H1 (cell line): ENCODE measurements at regions not wholly inside any gene's neighbourhood (a gene's known extent, or its start where the extent isn't known, plus 50 kb on each side); places are given as distances from the start of the nearest gene placed in this dataset.

Experiments
- CTCF ChIA-PET: fragments of 300-600 bp; sonication (Branson Sonifier 250); formaldehyde crosslinking; loops from one replicate; lab custom pipeline; 2021; ENCODE audit not compliant: partially characterized antibody; lab: Charles Lee
- POLR2A ChIA-PET: fragments of 300-600 bp; sonication (Branson Sonifier 250); formaldehyde crosslinking; loops from one replicate; lab custom pipeline; 2021; ENCODE audit warnings: inconsistent platforms; ENCODE audit not compliant: partially characterized antibody; lab: Charles Lee
- DNase-seq, 2 experiments: peaks; one replicate each; pipeline versions ENCODE4 v3.0.0 to v3.0.0-alpha.2; 2010 to 2022; ENCODE audit warnings: low spot score in 2 of 2, low read depth in 1 of 2, mixed read lengths in 1 of 2
- FAIRE-seq: peaks from 2 replicates; lab custom pipeline; 2011; peaks lifted over from hg19 to GRCh38; lab: Jason Lieb, UNC
- H2AFZ ChIP-seq: 2 replicates; pipeline ENCODE4 v1.8.1; 2012; ENCODE audit warnings: low read length, inconsistent platforms
- H2AK5ac ChIP-seq: 2 replicates; pipeline ENCODE4 v1.6.1; 2013; ENCODE audit warnings: low read depth, low read length
- H2BK120ac ChIP-seq: replicated peaks from 2 replicates; pipeline ENCODE3; 2013; ENCODE audit warnings: low read depth, low read length, inconsistent platforms
- H2BK12ac ChIP-seq: 2 replicates; pipeline ENCODE4 v1.6.1; 2013; ENCODE audit warnings: low read depth, low read length
- H2BK15ac ChIP-seq: 2 replicates; pipeline ENCODE4 v1.6.1; 2013; ENCODE audit warnings: low read length
- H2BK20ac ChIP-seq: 2 replicates; pipeline ENCODE4 v1.6.1; 2013; ENCODE audit warnings: low read length
- H2BK5ac ChIP-seq: 2 replicates; pipeline ENCODE4 v1.6.1; 2013; ENCODE audit warnings: low read depth, low read length
- H3K14ac ChIP-seq: 2 replicates; pipeline ENCODE4 v1.6.1; 2013; ENCODE audit warnings: inconsistent platforms; ENCODE audit not compliant: insufficient read length
- H3K18ac ChIP-seq: 2 replicates; pipeline ENCODE4 v1.6.1; 2013; ENCODE audit warnings: low read length; ENCODE audit errors: extremely low read depth
- H3K23ac ChIP-seq: 2 replicates; pipeline ENCODE4 v1.6.1; 2013; ENCODE audit warnings: inconsistent platforms; ENCODE audit not compliant: insufficient read length
- H3K23me2 ChIP-seq: 2 replicates; pipeline ENCODE4 v1.6.1; 2013; ENCODE audit warnings: low read depth, low read length
- H3K27ac ChIP-seq: 2 replicates; pipeline ENCODE4 v1.6.1; 2011; ENCODE audit warnings: low read depth, low read length, inconsistent platforms
- H3K27me3 ChIP-seq, 4 experiments: replicated peaks in 1 of 4; 1 replicate in 1 of 4; 2 replicates in 3 of 4; pipeline versions ENCODE4 v1.6.1 to v1.8.1; 2011 to 2013; ENCODE audit warnings: low read length in 3 of 4, mild to moderate bottlenecking in 3 of 4, inconsistent platforms in 2 of 4, mixed read lengths in 2 of 4, moderate library complexity in 1 of 4; ENCODE audit not compliant: control insufficient read depth in 3 of 4, insufficient read depth in 3 of 4; ENCODE audit errors: extremely low read depth in 1 of 4
- H3K36me3 ChIP-seq, 4 experiments: 2 replicates each; pipeline versions ENCODE4 v1.6.1 to v1.8.1; 2011 to 2013; ENCODE audit warnings: mild to moderate bottlenecking in 4 of 4, low read length in 3 of 4, moderate library complexity in 2 of 4, control low read depth in 1 of 4, inconsistent platforms in 1 of 4; ENCODE audit not compliant: insufficient read depth in 4 of 4, control insufficient read depth in 2 of 4
- H3K4ac ChIP-seq: replicated peaks from 2 replicates; pipeline ENCODE3; 2013; ENCODE audit warnings: low read length, low read depth, mixed read lengths, inconsistent platforms; ENCODE audit not compliant: insufficient read length
- H3K4me1 ChIP-seq, 4 experiments: replicated peaks in 1 of 4; 1 replicate in 1 of 4; 2 replicates in 3 of 4; pipeline versions ENCODE4 v1.6.1 to v1.8.1; 2011 to 2013; ENCODE audit warnings: low read length in 3 of 4, inconsistent platforms in 2 of 4, mixed read lengths in 1 of 4; ENCODE audit not compliant: insufficient read depth in 4 of 4, control insufficient read depth in 3 of 4
- H3K4me2 ChIP-seq, 2 experiments: 2 replicates each; pipeline versions ENCODE4 v1.6.1 to v1.8.1; 2011 to 2013; ENCODE audit warnings: low read depth in 2 of 2, low read length in 2 of 2, control low read depth in 1 of 2, inconsistent platforms in 1 of 2, mild to moderate bottlenecking in 1 of 2; ENCODE audit not compliant: insufficient read depth in 1 of 2
- H3K4me3 ChIP-seq, 4 experiments: fragments of 200-600, 300-600 bp in 1 of 4; sonication (generic), shearing (Covaris generic), sonication (Bioruptor Twin) in 1 of 4; 2 replicates each; pipeline versions ENCODE4 v1.5.1 to v1.8.1; 2011 to 2016; ENCODE audit warnings: low read length in 4 of 4, low read depth in 3 of 4, control low read depth in 2 of 4, inconsistent platforms in 2 of 4, mild to moderate bottlenecking in 2 of 4, mixed read lengths in 1 of 4, moderate library complexity in 1 of 4; ENCODE audit not compliant: insufficient read depth in 2 of 4; ENCODE audit errors: extremely low read depth in 1 of 4
- H3K56ac ChIP-seq: replicated peaks from 2 replicates; pipeline ENCODE3; 2013; ENCODE audit warnings: low read depth, mild to moderate bottlenecking, mixed read lengths, low read length, inconsistent platforms; ENCODE audit not compliant: insufficient read length
- H3K79me1 ChIP-seq: 2 replicates; pipeline ENCODE4 v1.6.1; 2013; ENCODE audit warnings: low read depth, low read length, control low read depth
- H3K79me2 ChIP-seq, 2 experiments: 2 replicates each; pipeline versions ENCODE4 v1.6.1 to v1.8.1; 2012 to 2013; ENCODE audit warnings: low read length in 2 of 2, mild to moderate bottlenecking in 2 of 2, inconsistent platforms in 1 of 2; ENCODE audit not compliant: insufficient read depth in 2 of 2, control insufficient read depth in 1 of 2
- H3K9ac ChIP-seq, 4 experiments: replicated peaks in 1 of 4; 1 replicate in 1 of 4; 2 replicates in 3 of 4; pipeline versions ENCODE4 v1.6.1 to v1.8.1; 2011 to 2013; ENCODE audit warnings: low read depth in 3 of 4, low read length in 3 of 4, control low read depth in 2 of 4, mild to moderate bottlenecking in 2 of 4, moderate library complexity in 2 of 4, inconsistent platforms in 1 of 4; ENCODE audit errors: extremely low read depth in 1 of 4
- H3K9me3 ChIP-seq, 2 experiments: 2 replicates each; pipeline versions ENCODE4 v1.6.1 to v1.8.1; 2012 to 2013; ENCODE audit warnings: mild to moderate bottlenecking in 2 of 2, moderate library complexity in 2 of 2, control low read depth in 1 of 2, inconsistent platforms in 1 of 2, low read depth in 1 of 2, low read length in 1 of 2, mixed read lengths in 1 of 2; ENCODE audit not compliant: insufficient read depth in 2 of 2
- H4K20me1 ChIP-seq, 2 experiments: replicated peaks in 1 of 2; 2 replicates each; pipeline versions ENCODE3 to v1.8.1; 2011 to 2013; ENCODE audit warnings: inconsistent platforms in 2 of 2, low read length in 2 of 2, mild to moderate bottlenecking in 1 of 2; ENCODE audit not compliant: insufficient read depth in 2 of 2, control insufficient read depth in 1 of 2
- H4K5ac ChIP-seq: 2 replicates; pipeline ENCODE4 v1.6.1; 2013; ENCODE audit warnings: low read length, low read depth, mixed read lengths, inconsistent platforms; ENCODE audit not compliant: insufficient read length
- H4K8ac ChIP-seq: 2 replicates; pipeline ENCODE4 v1.8.0; 2013; ENCODE audit warnings: mild to moderate bottlenecking, moderate library complexity, low read length, inconsistent platforms; ENCODE audit not compliant: insufficient read depth; ENCODE audit errors: extremely low read depth
- H4K91ac ChIP-seq: replicated peaks from 2 replicates; pipeline ENCODE3; 2013; ENCODE audit warnings: low read length, mixed read lengths, inconsistent platforms; ENCODE audit not compliant: insufficient read length
- ATF3 ChIP-seq: IDR thresholded peaks from 2 replicates; pipeline ENCODE4 v1.6.1; 2011; ENCODE audit warnings: low read depth, mild to moderate bottlenecking, low read length; ENCODE audit not compliant: insufficient read depth
- CBX5 ChIP-seq: fragments of 300-800, 300-1000 bp; sonication (generic); IDR thresholded peaks from 2 replicates; pipeline ENCODE4 v1.7.1; 2016; ENCODE audit warnings: antibody characterized with exemption, low read length, low read depth
- CTBP2 ChIP-seq: IDR thresholded peaks from 2 replicates; pipeline ENCODE4 v1.7.0; 2011; ENCODE audit warnings: borderline replicate concordance, mild to moderate bottlenecking, moderate library complexity, mixed read lengths, low read length; ENCODE audit not compliant: insufficient read depth, insufficient read length
- EP300 ChIP-seq, 2 experiments: IDR thresholded peaks; 1 replicate in 1 of 2; 2 replicates in 1 of 2; pipeline ENCODE4 v1.6.1; 2011 to 2012; ENCODE audit warnings: low read depth in 2 of 2, low read length in 2 of 2, mild to moderate bottlenecking in 2 of 2, borderline replicate concordance in 1 of 2, inconsistent platforms in 1 of 2, moderate library complexity in 1 of 2
- EZH2 ChIP-seq: fragments of 200-600 bp; sonication (generic); IDR thresholded peaks from 2 replicates; pipeline ENCODE4 v1.7.1; 2012; ENCODE audit warnings: low read depth, mild to moderate bottlenecking, moderate library complexity, low read length, inconsistent platforms; ENCODE audit not compliant: severe bottlenecking
- NANOG ChIP-seq: IDR thresholded peaks from 2 replicates; pipeline ENCODE4 v1.6.1; 2011; ENCODE audit warnings: low read length, low read depth, mild to moderate bottlenecking, inconsistent platforms; ENCODE audit not compliant: insufficient read depth, poor library complexity, severe bottlenecking
- NRF1 ChIP-seq: IDR thresholded peaks from 2 replicates; pipeline ENCODE4 v1.6.1; 2011; ENCODE audit warnings: mild to moderate bottlenecking, low read depth, low read length, improper control_type of control experiment
- RNF2 ChIP-seq: fragments of 200-900, 300-1000 bp; sonication (generic); IDR thresholded peaks from 2 replicates; pipeline ENCODE4 v1.7.1; 2016; ENCODE audit warnings: borderline replicate concordance, low read depth, mild to moderate bottlenecking, antibody characterized with exemption, low read length; ENCODE audit not compliant: poor library complexity, severe bottlenecking; ENCODE audit errors: missing control alignments
- SUZ12 ChIP-seq: fragments of 200-600 bp; sonication (generic); IDR thresholded peaks from 2 replicates; pipeline ENCODE4 v1.6.1; 2012; ENCODE audit warnings: mild to moderate bottlenecking, inconsistent platforms, low read length, moderate library complexity, mixed read lengths
- TAF1 ChIP-seq: IDR thresholded peaks from 2 replicates; pipeline ENCODE4 v1.6.1; 2011; ENCODE audit warnings: mild to moderate bottlenecking, low read depth, low read length
- TCF12 ChIP-seq: IDR thresholded peaks from 2 replicates; pipeline ENCODE4 v1.6.1; 2011; ENCODE audit warnings: low read depth, mild to moderate bottlenecking, low read length
- YY1 ChIP-seq: IDR thresholded peaks from 2 replicates; pipeline ENCODE4 v1.6.1; 2011; ENCODE audit warnings: low read depth, mild to moderate bottlenecking, low read length
- ZNF274 ChIP-seq: IDR thresholded peaks from 2 replicates; pipeline ENCODE4 v1.7.0; 2012; ENCODE audit warnings: low read length, borderline replicate concordance; ENCODE audit errors: extremely low read depth
- WGBS, 2 experiments: shearing (Covaris generic) in 1 of 2; methylation state at CpG; one replicate each; pipeline versions ENCODE4 v1.1.6 to v1.1.7; 2013 to 2015; ENCODE audit warnings: low lambda C conversion rate in 2 of 2, mixed read lengths in 2 of 2, inconsistent platforms in 1 of 2, low coverage in 1 of 2, missing lambda C conversion rate in 1 of 2; ENCODE audit not compliant: insufficient replicate concordance in 2 of 2, insufficient coverage in 1 of 2, insufficient read length in 1 of 2; ENCODE audit errors: extremely low coverage in 1 of 2, missing lambda C conversion rate in 1 of 2; 5-methylcytosine and 5-hydroxymethylcytosine counted together

- 92% methylated on average over 10 of the region's 12 CpGs; no CpG with 5 or more reads in 1 of the 2 experiments for WGBS, 2 experiments
- CTCF ChIA-PET = no interaction called here
- Histone ChIP-seq H3K18ac (no peak overlapping the region), H3K9ac (no peak overlapping the region), H2BK120ac (no peak overlapping the region), H3K27ac (no peak overlapping the region), H3K4me1 (peaks cover 0 to 5% (median 0%) of the 10 kb centered on the region in 4 experiments; a peak in 1 of 7 replicates), H2BK12ac (no peak overlapping the region), H3K23ac (no peak overlapping the region), H3K4me3 (no peak overlapping the region), H2AK5ac (no peak overlapping the region), H3K23me2 (no peaks in the 10 kb centered on the region; the same call in 1 of the 2 replicates), H3K14ac (no peak overlapping the region), H3K36me3 (no peaks in the 10 kb centered on the region), H3K27me3 (0 out of 7 replicates have a peak, but pooled peaks cover 0 to 2% (median 0%) of the 10 kb centered on the region in 4 experiments), H3K79me1 (no peaks in the 10 kb centered on the region), H3K9me3 (peaks cover 3 to 9% of the 10 kb centered on the region in 2 experiments; a peak in 1 of 4 replicates), H4K8ac (no peak overlapping the region), H3K56ac (no peak overlapping the region), H4K5ac (no peak overlapping the region), H2BK15ac (no peak overlapping the region), H2AFZ (no peak overlapping the region), H3K79me2 (no peaks in the 10 kb centered on the region), H3K4ac (no peak overlapping the region), H4K20me1 (peaks cover 0 to 3% of the 10 kb centered on the region in 2 experiments), H3K4me2 (no peak overlapping the region), H4K91ac (no peak overlapping the region), H2BK20ac (no peak overlapping the region), H2BK5ac (no peak overlapping the region)
- DNase-seq (no peak), FAIRE-seq (no peak)
- POLR2A ChIA-PET = interaction anchor here (0.5 kb wide), 1 partner anchor 135 kb away, joined by 7 read pairs; no protein-coding TSS in a partner anchor
- TF ChIP-seq TCF12 (no peak), ATF3 (no peak), EP300 (IDR thresholded peaks at IDR 0.05; ENCODE audit: borderline replicate concordance in 1 of 2, low read depth in 2 of 2, low read length in 2 of 2) (no peak), RNF2 (no peak), TAF1 (no peak), ZNF274 (no peak), SUZ12 (no peak), CTBP2 (no peak), YY1 (no peak), NANOG (no peak), EZH2 (no peak), NRF1 (no peak), CBX5 (no peak)
These were observed 109.3 kb upstream of the LRPAP1 start for GRCh38 chr4:3641501-3641900.
